GM12864 (cell line): ENCODE measurements at regions not wholly inside any gene's neighbourhood (a gene's known extent, or its start where the extent isn't known, plus 50 kb on each side); places are given as distances from the start of the nearest gene placed in this dataset.

Experiments used
- DNase-seq: peaks from one replicate; pipeline ENCODE4 v3.0.0-alpha.2; 2011; ENCODE audit warnings: low read depth
- H3K4me3 ChIP-seq: 2 replicates; pipeline ENCODE4 v1.5.1; 2011; ENCODE audit warnings: mild to moderate bottlenecking, low read depth, low read length, control low read depth
- TF ChIP-seq, protein P1 (sequence below): IDR thresholded peaks from 2 replicates; pipeline ENCODE4 v1.5.1; 2011; ENCODE audit warnings: low read depth, mild to moderate bottlenecking, moderate library complexity, low read length, control low read depth, inconsistent platforms; ENCODE audit errors: missing control alignments

DNA sequence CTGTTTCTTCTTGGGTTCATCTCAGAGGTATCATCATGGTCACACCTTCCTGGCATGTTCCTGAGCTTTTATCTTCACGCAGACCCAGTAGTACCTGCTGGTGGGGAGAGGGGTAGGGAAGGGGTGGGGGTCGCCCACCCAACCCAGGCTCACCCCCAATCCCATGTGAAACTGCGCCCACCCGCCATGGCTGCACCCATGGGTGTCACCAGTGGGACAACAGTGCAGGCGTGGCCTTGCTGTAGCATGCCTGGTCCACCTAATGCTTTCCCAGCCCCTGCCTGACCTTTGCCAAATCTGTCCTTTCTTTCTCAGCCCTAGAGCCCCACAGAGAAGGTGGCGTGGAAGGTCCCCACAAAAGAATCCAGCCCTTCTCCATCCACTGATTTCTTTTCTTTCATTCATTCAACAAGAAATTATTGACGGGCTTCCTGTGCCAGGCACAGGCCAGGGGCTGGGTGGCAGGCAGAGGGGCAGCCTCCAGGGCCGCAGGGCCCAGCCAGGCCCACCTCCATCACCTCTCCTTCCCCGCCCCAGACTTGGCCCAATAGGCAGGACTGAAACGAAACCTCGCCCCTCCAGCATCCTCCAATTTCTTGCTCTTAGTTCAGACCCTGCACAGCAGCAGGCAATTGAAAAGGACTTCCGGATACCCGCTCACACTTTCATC, 79.1 kb upstream of the TNRC6C start:
- TF ChIP-seq, protein P1, sequence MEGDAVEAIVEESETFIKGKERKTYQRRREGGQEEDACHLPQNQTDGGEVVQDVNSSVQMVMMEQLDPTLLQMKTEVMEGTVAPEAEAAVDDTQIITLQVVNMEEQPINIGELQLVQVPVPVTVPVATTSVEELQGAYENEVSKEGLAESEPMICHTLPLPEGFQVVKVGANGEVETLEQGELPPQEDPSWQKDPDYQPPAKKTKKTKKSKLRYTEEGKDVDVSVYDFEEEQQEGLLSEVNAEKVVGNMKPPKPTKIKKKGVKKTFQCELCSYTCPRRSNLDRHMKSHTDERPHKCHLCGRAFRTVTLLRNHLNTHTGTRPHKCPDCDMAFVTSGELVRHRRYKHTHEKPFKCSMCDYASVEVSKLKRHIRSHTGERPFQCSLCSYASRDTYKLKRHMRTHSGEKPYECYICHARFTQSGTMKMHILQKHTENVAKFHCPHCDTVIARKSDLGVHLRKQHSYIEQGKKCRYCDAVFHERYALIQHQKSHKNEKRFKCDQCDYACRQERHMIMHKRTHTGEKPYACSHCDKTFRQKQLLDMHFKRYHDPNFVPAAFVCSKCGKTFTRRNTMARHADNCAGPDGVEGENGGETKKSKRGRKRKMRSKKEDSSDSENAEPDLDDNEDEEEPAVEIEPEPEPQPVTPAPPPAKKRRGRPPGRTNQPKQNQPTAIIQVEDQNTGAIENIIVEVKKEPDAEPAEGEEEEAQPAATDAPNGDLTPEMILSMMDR: no peak
- no peak for DNase-seq
- H3K4me3 ChIP-seq: no peak overlapping the region

- no peak overlapping the region for H3K4me3 ChIP-seq
- TF ChIP-seq, protein P1: no peak
- no peak for DNase-seq
These were observed 78.6 kb upstream of the TNRC6C start for GRCh38 chr17:77879896-77880280.

GRCh38 chr17:77880711-77881450, 77.6 kb upstream of the TNRC6C start:
- no peak for DNase-seq
- TF ChIP-seq, protein P1: no peak
- no peak overlapping the region for H3K4me3 ChIP-seq

DNA sequence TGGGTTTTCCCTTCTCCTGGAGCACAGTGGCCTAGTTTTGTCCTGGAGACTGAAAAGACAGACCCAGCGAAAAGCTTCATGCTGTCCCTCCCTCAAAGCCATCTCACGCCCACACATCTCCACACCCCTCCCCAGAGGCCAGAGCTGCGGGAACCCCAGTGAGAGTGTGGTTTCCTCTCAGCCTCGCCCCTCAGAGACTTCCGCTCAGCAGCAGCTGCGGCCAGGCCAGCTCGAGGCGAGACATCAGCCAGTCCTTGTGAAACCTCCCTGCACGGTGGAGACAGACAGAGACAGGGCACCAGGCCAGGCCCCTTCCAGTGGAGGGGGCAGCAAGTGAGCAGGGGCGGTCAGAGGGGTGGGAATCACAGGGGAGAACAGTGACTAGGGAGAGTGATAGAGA, 77.0 kb upstream of the TNRC6C start:
- H3K4me3 ChIP-seq: no peak overlapping the region
- peak; percentile 73 for DNase-seq

DNA sequence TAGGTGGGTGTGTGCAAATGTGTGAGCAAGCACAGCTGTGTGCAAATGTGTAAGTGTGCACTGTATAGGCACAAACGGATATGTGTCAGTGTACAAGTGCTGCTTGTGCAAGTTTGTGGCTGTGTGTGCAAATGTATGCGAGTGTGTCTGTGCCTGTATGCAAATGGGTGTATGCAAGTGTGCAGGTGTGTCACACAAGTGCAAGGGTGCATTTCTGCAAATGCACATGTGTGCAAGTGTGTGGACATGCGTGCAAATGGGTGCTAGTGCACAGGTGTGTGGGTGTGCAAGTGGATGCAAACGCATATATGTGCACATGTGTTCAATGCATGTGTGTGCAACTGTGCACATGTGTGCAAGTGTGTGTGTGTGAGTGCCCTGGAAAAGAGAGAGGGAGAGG, 76.5 kb upstream of the TNRC6C start:
- no peak for DNase-seq
- TF ChIP-seq, protein P1: no peak
- H3K4me3 ChIP-seq: no peak overlapping the region

More for the DNA sequence above, 77.0 kb upstream of the TNRC6C start:
- TF ChIP-seq, protein P1: no peak

- TF ChIP-seq, protein P1: no peak
- DNase-seq: no peak
- no peak overlapping the region for H3K4me3 ChIP-seq
These were observed 75.9 kb upstream of the TNRC6C start for GRCh38 chr17:77882481-77883212.
